Kidney (tissue), 13 donors: ENCODE measurements at regions not wholly inside any gene's neighbourhood (a gene's known extent, or its start where the extent isn't known, plus 50 kb on each side); places are given as distances from the start of the nearest gene placed in this dataset.
A peak's percentile ranks its signal among the peaks of the same experiment; 100 is the strongest.

Experiments used
- DNase-seq, 5 donors: peaks; one replicate each; pipeline ENCODE4 v3.0.0-alpha.2; 2013 to 2020
- FAIRE-seq: peaks from 2 replicates; lab custom pipeline; 2012; peaks lifted over from hg19 to GRCh38; lab: Jason Lieb, UNC
- H3K27ac ChIP-seq, 2 donors: one replicate each; pipeline ENCODE4 v1.7.0; 2013; ENCODE audit warnings: low read depth in 2 of 2, low read length in 2 of 2, inconsistent platforms in 1 of 2
- H3K27me3 ChIP-seq: one replicate; pipeline ENCODE4 v1.7.1; 2013; ENCODE audit warnings: low read length, inconsistent platforms; ENCODE audit not compliant: control insufficient read depth, insufficient read depth
- H3K36me3 ChIP-seq, 3 donors: one replicate each; pipeline versions ENCODE4 v1.7.0 to v1.7.1; 2013; ENCODE audit warnings: low read length in 3 of 3, control low read depth in 1 of 3, inconsistent platforms in 1 of 3; ENCODE audit not compliant: insufficient read depth in 3 of 3, control insufficient read depth in 2 of 3
- H3K4me1 ChIP-seq, 3 donors: one replicate each; pipeline versions ENCODE4 v1.7.0 to v1.7.1; 2013; ENCODE audit warnings: low read length in 3 of 3, inconsistent platforms in 1 of 3, low read depth in 1 of 3; ENCODE audit not compliant: control insufficient read depth in 2 of 3, insufficient read depth in 2 of 3
- H3K4me3 ChIP-seq, 3 donors: one replicate each; pipeline versions ENCODE4 v1.7.0 to v1.8.1; 2013; ENCODE audit warnings: low read length in 3 of 3, control low read depth in 1 of 3, inconsistent platforms in 1 of 3
- H3K9ac ChIP-seq, 3 donors: one replicate each; pipeline versions ENCODE4 v1.7.0 to v1.7.1; 2013; ENCODE audit warnings: low read length in 3 of 3, control low read depth in 1 of 3, inconsistent platforms in 1 of 3
- H3K9me3 ChIP-seq, 3 donors: one replicate each; pipeline versions ENCODE4 v1.7.0 to v1.7.1; 2013; ENCODE audit warnings: low read length in 3 of 3, control low read depth in 1 of 3, inconsistent platforms in 1 of 3; ENCODE audit not compliant: control insufficient read depth in 2 of 3, insufficient read depth in 1 of 3
- CTCF ChIP-seq: IDR thresholded peaks from 3 replicates; pipeline ENCODE4 v1.5.1; 2012; ENCODE audit warnings: mild to moderate bottlenecking, moderate library complexity, borderline replicate concordance; ENCODE audit not compliant: insufficient read depth; ENCODE audit errors: extremely low read depth
- intact Hi-C: fragments of 100-400 bp; cut with DNase I; formaldehyde crosslinking; loops from one replicate; pipeline ENCODE4 v1.11.1; 2022
- donor health status: control.
- donor health status: control.
- donor health status: control.
- donor health status: control.
- donor health status: control.
- donor health status: DM: yes; HTN: yes; CAD: no.
- donor health status: Normal renal cell carcinoma (clear cell type).

GRCh38 chr5:135213466-135214239 lies 179.6 kb upstream of the PITX1 start:
- Histone ChIP-seq H3K4me1 (no peaks in the 10 kb centered on the region), H3K36me3 (no peaks in the 10 kb centered on the region), H3K9me3 (no peaks in the 10 kb centered on the region), H3K27me3 (no peaks in the 10 kb centered on the region), H3K4me3 (no peak overlapping the region), H3K27ac (no peak overlapping the region), H3K9ac (no peak overlapping the region)
- no peak for TF ChIP-seq CTCF
- no peak for FAIRE-seq
- DNase-seq: peak in 3 of 5 donors; percentile 9 to 58 (median 9)
- intact Hi-C loops: no loop called here

- DNase-seq: no peak
- intact Hi-C loops: no loop called here
Observed at GRCh38 chr5:135213027-135213386, 179.0 kb upstream of the PITX1 start.

GRCh38 chr5:135212361-135213026 lies 178.5 kb upstream of the PITX1 start:
- FAIRE-seq (no peak), DNase-seq (peak in 2 of 5 donors; percentile 17 to 37)
- no peak overlapping the region for H3K4me3 ChIP-seq
- H3K4me1 ChIP-seq: no peaks in the 10 kb centered on the region
- no peaks in the 10 kb centered on the region for H3K36me3 ChIP-seq
- H3K9ac ChIP-seq: no peak overlapping the region
- no peak for TF ChIP-seq CTCF
- no peaks in the 10 kb centered on the region for H3K27me3 ChIP-seq
- no peak overlapping the region for H3K27ac ChIP-seq
- intact Hi-C loops: no loop called here
- no peaks in the 10 kb centered on the region for H3K9me3 ChIP-seq

More at GRCh38 chr5:135213027-135213386, 179.0 kb upstream of the PITX1 start:
- no peak overlapping the region for H3K9ac ChIP-seq
- H3K27ac ChIP-seq: no peak overlapping the region
- no peaks in the 10 kb centered on the region for H3K27me3 ChIP-seq
- no peaks in the 10 kb centered on the region for H3K4me1 ChIP-seq
- H3K9me3 ChIP-seq: no peaks in the 10 kb centered on the region
- H3K36me3 ChIP-seq: no peaks in the 10 kb centered on the region
- no peak overlapping the region for H3K4me3 ChIP-seq
- no peak for TF ChIP-seq CTCF
- no peak for FAIRE-seq
